Ascending aorta (tissue), 2 donors: ENCODE measurements at regions not wholly inside any gene's neighbourhood (a gene's known extent, or its start where the extent isn't known, plus 50 kb on each side); places are given as distances from the start of the nearest gene placed in this dataset.

ENCODE experiments used
- DNase-seq, 2 donors: peaks; one replicate each; pipeline ENCODE4 v3.0.0-alpha.2; 2019; ENCODE audit warnings: low spot score in 2 of 2
- H3K27ac ChIP-seq, 2 donors: fragments of 200-600 bp; sonication (generic); one replicate each; pipeline ENCODE4 v1.5.1; 2016 to 2017; ENCODE audit warnings: mild to moderate bottlenecking in 1 of 2
- H3K27me3 ChIP-seq: fragments of 200-600 bp; sonication (generic); one replicate; pipeline ENCODE4 v1.5.1; 2017
- H3K36me3 ChIP-seq, 2 donors: fragments of 200-600 bp; sonication (generic); one replicate each; pipeline ENCODE4 v1.5.1; 2016
- H3K4me1 ChIP-seq, 2 donors: fragments of 200-600 bp; sonication (generic); one replicate each; pipeline ENCODE4 v1.5.1; 2016 to 2017; ENCODE audit warnings: mild to moderate bottlenecking in 1 of 2
- H3K4me3 ChIP-seq, 2 donors: fragments of 200-600 bp; sonication (generic); one replicate each; pipeline ENCODE4 v1.5.1; 2016 to 2017; ENCODE audit warnings: mild to moderate bottlenecking in 1 of 2
- H3K9me3 ChIP-seq, 2 donors: fragments of 200-600 bp; sonication (generic); one replicate each; pipeline ENCODE4 v1.5.1; 2016
- CTCF ChIP-seq, 3 experiments: fragments of 200-600 bp in 2 of 3; fragments of 450-650 bp in 1 of 3; sonication (generic) in 2 of 3; IDR thresholded peaks; one replicate each; pipeline ENCODE4 v1.5.1; 2016 to 2019; ENCODE audit warnings: antibody characterized with exemption in 3 of 3, mild to moderate bottlenecking in 1 of 3, moderate library complexity in 1 of 3
- intact Hi-C: fragments of 100-400 bp; cut with DNase I; formaldehyde crosslinking; loops from one replicate; pipeline ENCODE4 v1.15.1; 2023

GRCh38 chr11:69966583-69966835 lies 111.6 kb upstream of the ANO1 start:
- H3K4me1 ChIP-seq = peaks cover 0 to 19% of the 10 kb centered on the region in 2 donors
- no peak overlapping the region for H3K4me3 ChIP-seq
- no peaks in the 10 kb centered on the region for H3K36me3 ChIP-seq
- intact Hi-C loops = no loop called here
- no peak for DNase-seq
- no peak overlapping the region for H3K27ac ChIP-seq
- TF ChIP-seq CTCF (IDR thresholded peaks at IDR 0.05) = no peak
- no peaks in the 10 kb centered on the region for H3K27me3 ChIP-seq
- H3K9me3 ChIP-seq = no peaks in the 10 kb centered on the region

- H3K4me1 ChIP-seq = peaks cover 0 to 19% of the 10 kb centered on the region in 2 donors
- H3K9me3 ChIP-seq = no peaks in the 10 kb centered on the region
- H3K27me3 ChIP-seq = no peaks in the 10 kb centered on the region
- no peak for DNase-seq
- no peak overlapping the region for H3K4me3 ChIP-seq
- TF ChIP-seq CTCF (IDR thresholded peaks at IDR 0.05) = no peak
- intact Hi-C loops = no loop called here
- H3K36me3 ChIP-seq = no peaks in the 10 kb centered on the region
- H3K27ac ChIP-seq = peak overlapping the region; percentile 84 to 86
Observed at GRCh38 chr11:69966910-69967483, 111.1 kb upstream of the ANO1 start.

GRCh38 chr11:69967484-69967883 lies 110.6 kb upstream of the ANO1 start:
- H3K4me3 ChIP-seq = no peak overlapping the region
- H3K27me3 ChIP-seq = no peaks in the 10 kb centered on the region
- no peak for TF ChIP-seq CTCF (IDR thresholded peaks at IDR 0.05)
- no peaks in the 10 kb centered on the region for H3K9me3 ChIP-seq
- H3K4me1 ChIP-seq = peaks cover 0 to 19% of the 10 kb centered on the region in 2 donors
- H3K36me3 ChIP-seq = no peaks in the 10 kb centered on the region
- peak overlapping the region; percentile 84 to 86 for H3K27ac ChIP-seq
- DNase-seq = no peak
- intact Hi-C loops = no loop called here

- intact Hi-C loops = loop anchor here (2.0 kb wide), 1 partner anchor 20 kb away; no protein-coding TSS in a partner anchor
- H3K27ac ChIP-seq = peak overlapping the region; percentile 84 to 86
- TF ChIP-seq CTCF (IDR thresholded peaks at IDR 0.05) = no peak
- H3K27me3 ChIP-seq = no peaks in the 10 kb centered on the region
- H3K4me3 ChIP-seq = no peak overlapping the region
- no peaks in the 10 kb centered on the region for H3K36me3 ChIP-seq
- no peak for DNase-seq
- no peaks in the 10 kb centered on the region for H3K9me3 ChIP-seq
- peaks cover 0 to 19% of the 10 kb centered on the region in 2 donors for H3K4me1 ChIP-seq
Observed at GRCh38 chr11:69968396-69969347, 109.4 kb upstream of the ANO1 start.

- no peaks in the 10 kb centered on the region for H3K36me3 ChIP-seq
- intact Hi-C loops = loop anchor here (2.0 kb wide), 1 partner anchor 21 kb away; no protein-coding TSS in a partner anchor
- peak overlapping the region in 1 of 2 donors; percentile 31 for H3K27ac ChIP-seq
- peaks cover 0 to 15% of the 10 kb centered on the region in 2 donors for H3K4me1 ChIP-seq
- H3K4me3 ChIP-seq = no peak overlapping the region
- no peaks in the 10 kb centered on the region for H3K27me3 ChIP-seq
- DNase-seq = no peak
- TF ChIP-seq CTCF (IDR thresholded peaks at IDR 0.05) = no peak
- H3K9me3 ChIP-seq = no peaks in the 10 kb centered on the region
Observed at GRCh38 chr11:69969890-69970784, 108.0 kb upstream of the ANO1 start.
